HG03354 (cell line): ENCODE measurements at regions not wholly inside any gene's neighbourhood (a gene's known extent, or its start where the extent isn't known, plus 50 kb on each side); places are given as distances from the start of the nearest gene placed in this dataset.

ENCODE experiments used
- ATAC-seq: cut with Tn5 transposase; IDR thresholded peaks from one replicate; pipeline ENCODE4 v1.9.1; 2021; ENCODE audit warnings: mild to moderate bottlenecking; ENCODE audit not compliant: unreplicated experiment, poor library complexity, severe bottlenecking

DNA sequence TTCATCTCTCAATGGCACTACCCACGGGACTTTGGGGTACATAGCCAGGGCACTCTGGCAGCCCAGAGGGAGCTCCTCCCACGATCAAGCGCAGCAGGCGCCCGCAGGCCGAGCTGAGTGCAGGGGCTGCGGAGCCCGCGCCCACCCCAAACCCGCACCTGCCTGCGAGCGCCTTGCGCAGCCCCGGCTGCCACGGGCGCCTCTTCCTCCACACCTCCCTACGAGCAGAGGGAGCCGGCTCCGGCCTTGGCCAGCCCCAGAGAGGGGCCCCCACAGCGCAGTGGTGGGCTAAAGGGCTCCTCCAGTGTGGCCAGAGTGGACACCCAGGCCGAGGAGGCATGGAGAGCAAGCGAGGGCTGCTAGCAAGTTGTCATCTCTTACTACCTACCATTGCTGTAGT, 165.2 kb downstream of the UBE2E3 start:
- no peak for ATAC-seq

GRCh38 chr2:181146171-181146570, 165.8 kb downstream of the UBE2E3 start:
- ATAC-seq = no peak

DNA sequence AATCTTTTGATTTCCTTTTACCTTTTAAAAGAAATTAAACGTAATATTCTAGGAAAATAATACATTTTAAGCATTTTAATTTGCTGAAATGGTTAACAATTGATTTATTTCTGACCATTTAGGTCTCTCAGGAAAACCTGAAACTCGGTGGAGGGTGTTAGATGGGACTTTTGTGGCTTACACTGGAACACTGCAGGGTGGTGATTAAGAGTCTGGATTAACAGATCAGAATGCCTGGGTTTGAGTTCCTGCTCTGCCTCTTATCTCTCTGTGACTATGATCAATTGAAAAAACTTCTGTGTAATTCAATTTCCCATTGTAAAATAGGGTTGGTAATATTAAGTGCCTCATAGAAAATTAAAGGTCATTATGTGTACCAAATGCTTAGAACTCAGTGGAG, 168.7 kb downstream of the UBE2E3 start:
- ATAC-seq = no peak

DNA sequence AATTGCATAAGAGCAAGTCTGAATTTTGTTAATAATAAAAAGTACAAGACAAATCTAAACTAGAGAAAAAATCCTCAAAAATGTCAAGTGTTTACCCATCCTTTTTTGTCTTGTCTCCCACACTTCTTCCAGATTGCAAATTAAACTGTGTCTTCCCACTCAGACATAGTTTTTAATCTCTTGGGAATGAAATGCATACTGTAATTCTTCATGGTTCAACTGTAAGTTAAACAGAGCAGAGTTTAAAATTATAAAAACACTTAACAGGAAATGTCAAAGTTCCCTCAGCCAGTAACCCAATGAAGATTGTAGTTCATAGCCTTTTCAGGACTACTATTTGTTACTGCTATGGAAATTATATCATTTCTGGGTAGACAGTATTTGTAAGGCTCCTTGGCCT, 171.8 kb downstream of the UBE2E3 start:
- no peak for ATAC-seq

- ATAC-seq = no peak
These were observed 172.3 kb downstream of the UBE2E3 start for GRCh38 chr2:181152701-181153100.

- no peak for ATAC-seq
These were observed 173.5 kb downstream of the UBE2E3 start for GRCh38 chr2:181153886-181154285.

DNA sequence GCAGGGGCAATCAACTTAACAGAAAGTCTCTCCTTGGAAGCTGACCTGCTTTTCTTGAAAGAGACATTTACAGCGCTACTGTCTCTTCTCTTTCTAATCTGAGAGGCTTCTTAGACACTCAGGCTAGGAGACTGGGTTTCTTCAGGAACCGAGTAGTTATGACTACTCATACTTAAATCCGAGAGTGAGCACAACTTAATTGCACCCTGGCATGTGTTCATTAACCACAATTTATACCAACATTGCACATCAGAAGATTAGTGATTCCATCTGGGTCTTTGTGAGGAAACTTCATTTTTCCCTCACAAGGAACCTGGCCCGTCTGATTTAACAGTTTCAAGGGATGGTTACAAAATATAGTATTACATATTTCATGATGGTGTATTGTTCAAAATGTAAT, 176.9 kb downstream of the UBE2E3 start:
- ATAC-seq = no peak

DNA sequence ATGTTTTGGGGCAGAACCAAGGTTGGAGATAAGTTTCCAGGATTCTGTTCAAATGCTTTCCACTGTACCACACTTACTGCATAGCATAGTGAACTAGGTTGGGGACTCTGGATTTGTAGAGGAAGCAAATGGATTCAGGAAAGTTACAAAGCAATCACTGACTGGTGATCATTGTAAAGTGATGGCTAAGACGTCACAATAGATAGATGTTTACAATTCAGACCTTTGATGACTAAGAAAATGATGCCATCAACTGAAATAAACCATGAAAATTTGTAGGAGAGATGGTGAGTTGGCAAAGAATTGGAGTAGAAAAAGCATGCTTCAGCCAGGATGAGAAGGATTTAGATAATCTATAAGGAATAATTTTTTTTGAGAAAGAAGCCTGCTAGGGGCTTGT, 178.0 kb downstream of the UBE2E3 start:
- ATAC-seq = no peak

GRCh38 chr2:181161615-181162014, 181.2 kb downstream of the UBE2E3 start:
- no peak for ATAC-seq

DNA sequence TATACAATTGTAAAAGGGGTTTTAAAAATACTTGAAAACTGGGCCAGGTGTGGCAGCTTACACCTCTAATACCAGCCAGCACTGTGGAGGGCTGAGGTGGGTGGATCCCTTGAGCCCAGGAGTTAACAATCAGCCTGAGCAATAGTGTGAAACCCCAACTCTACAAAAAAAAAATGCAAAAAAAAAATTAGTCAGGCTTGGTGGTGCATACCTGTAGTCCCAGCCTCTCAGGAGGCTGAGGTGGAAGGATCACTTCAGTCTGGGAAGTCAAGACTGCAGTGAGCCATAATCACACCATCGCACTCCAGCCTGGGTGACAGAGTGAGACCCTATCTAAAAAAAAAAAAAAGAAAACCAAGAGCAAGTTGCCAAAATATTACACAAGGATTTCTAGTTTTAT, 182.7 kb downstream of the UBE2E3 start:
- peak; percentile 47 for ATAC-seq

- ATAC-seq = no peak
These were observed 183.3 kb downstream of the UBE2E3 start for GRCh38 chr2:181163691-181164090.

DNA sequence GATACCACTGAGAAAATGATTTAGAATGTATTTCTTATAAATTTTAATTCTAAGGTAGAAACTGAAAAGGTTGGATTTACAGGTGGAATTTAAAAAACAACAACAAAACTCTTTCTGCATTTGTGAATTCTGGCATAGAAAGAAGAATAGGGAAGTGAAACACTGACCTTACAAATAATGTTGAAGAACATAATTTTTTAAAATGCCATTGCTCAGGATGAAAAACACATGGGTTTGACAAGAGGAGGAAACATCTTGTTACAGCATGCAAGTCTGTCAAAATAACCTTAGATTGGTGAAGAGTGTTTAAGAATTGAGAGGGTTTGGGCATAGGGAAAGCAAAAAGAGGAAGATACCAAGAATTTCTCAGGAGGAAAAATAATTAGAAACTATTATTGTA, 184.3 kb downstream of the UBE2E3 start:
- peak; percentile 62 for ATAC-seq

GRCh38 chr2:181165199-181165868, 184.9 kb downstream of the UBE2E3 start:
- peak; percentile 73 for ATAC-seq

GRCh38 chr2:181169503-181169902, 189.1 kb downstream of the UBE2E3 start:
- ATAC-seq = no peak

- ATAC-seq = no peak
These were observed 189.9 kb downstream of the UBE2E3 start for GRCh38 chr2:181170256-181170655.

GRCh38 chr2:181172676-181173075, 192.3 kb downstream of the UBE2E3 start:
- no peak for ATAC-seq

DNA sequence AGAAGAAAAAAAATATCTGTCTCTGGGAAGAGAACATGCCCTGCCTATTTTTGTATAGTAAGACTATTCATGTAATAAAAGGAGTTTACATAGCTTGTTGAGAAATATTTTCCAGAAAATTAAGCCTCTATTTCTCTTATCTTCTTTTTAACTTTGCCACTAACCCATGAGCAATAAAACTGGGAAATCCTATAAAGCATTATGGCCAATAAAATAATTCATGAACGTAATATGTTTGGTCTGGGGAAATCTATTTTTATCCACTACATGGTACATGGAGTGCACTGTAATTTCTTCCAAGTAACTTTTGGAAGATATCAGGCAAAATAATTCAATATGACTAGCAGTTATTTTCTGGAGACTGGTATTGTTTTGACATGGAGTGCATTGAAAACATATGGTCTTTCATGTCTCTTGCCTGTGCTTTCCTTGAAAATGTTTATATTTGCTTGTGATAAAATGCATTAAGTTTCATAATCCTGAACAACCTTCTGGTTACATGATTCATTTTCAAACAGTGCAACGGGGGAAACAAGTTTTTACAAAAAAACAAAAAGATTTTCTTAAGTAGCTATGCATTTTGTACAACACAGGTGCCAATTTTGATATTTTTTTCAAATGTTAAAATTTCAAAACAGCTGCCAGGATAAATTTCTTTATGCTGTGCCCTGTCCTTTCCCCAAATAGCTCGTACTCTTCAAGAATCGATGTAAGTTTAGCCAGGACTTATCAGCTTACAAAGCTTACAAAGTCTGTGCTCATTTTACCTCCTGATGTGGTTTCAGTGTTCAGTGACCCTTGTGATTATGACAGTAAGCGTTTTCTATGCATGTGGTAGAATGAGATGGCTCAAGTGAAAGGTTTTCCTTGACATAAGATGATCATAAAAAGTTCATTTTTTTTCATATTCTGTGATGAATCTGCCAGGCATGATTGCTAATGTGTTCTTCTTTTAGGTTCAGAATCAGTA, 194.5 kb downstream of the UBE2E3 start:
- peak; percentile 39 for ATAC-seq

GRCh38 chr2:181176540-181176939, 196.1 kb downstream of the UBE2E3 start:
- ATAC-seq = no peak

DNA sequence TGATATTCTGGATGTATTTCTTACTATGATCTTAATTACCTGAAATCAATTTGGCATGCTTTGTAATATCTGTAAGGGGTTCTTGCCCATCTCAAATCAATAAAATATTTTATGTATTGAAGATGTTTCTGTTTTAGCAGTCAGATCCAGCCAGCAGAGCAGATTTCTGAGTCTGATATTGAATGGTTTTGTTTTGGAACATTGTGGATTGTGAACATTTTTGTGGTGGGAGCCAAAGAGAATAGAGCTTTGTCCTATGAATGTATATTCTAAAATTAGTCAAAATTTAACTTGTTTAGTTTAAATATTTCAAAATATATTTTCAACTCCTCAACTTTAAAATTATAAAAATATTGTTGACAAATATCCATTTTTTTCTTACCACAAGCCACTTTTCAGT, 197.0 kb downstream of the UBE2E3 start:
- no peak for ATAC-seq

DNA sequence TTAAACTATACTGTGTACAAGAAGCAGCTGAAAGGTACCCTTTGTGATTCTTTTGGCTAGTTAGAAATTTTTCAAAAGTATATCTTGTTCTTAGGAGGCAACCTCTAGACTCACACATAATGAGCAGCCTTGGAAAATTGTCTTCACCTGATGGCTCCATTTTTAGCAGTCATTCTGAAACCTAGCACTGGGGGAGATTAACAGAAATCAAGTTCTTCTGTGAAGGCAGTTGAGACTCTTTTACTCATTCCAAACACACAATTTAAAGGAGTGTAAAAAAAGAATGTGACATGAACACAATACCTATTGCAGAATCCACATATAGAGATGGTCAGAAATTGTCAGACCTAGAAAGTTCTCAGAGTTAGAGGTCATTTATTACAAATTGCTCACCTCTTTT, 197.7 kb downstream of the UBE2E3 start:
- no peak for ATAC-seq

- ATAC-seq = peak; percentile 88
These were observed 198.5 kb downstream of the UBE2E3 start for GRCh38 chr2:181178823-181179412.
